KMS-11 (cell line): ENCODE measurements at regions not wholly inside any gene's neighbourhood (a gene's known extent, or its start where the extent isn't known, plus 50 kb on each side); places are given as distances from the start of the nearest gene placed in this dataset.

Source experiments
- H2AFZ ChIP-seq: fragments of 200-600 bp; sonication (generic); 2 replicates; pipeline ENCODE4 v1.6.1; 2016; ENCODE audit warnings: antibody characterized with exemption, mixed run types, low read depth
- H3K27ac ChIP-seq: fragments of 200-600 bp; sonication (generic); 2 replicates; pipeline ENCODE4 v1.6.1; 2016; ENCODE audit warnings: mild to moderate bottlenecking, mixed run types
- H3K27me3 ChIP-seq: fragments of 200-600 bp; sonication (generic); 2 replicates; pipeline ENCODE4 v1.6.1; 2017; ENCODE audit warnings: mild to moderate bottlenecking, low read depth, mixed run types, moderate library complexity; ENCODE audit not compliant: insufficient read depth
- H3K36me3 ChIP-seq: fragments of 200-600 bp; sonication (generic); 2 replicates; pipeline ENCODE4 v1.6.1; 2017; ENCODE audit warnings: mild to moderate bottlenecking, mixed run types; ENCODE audit not compliant: insufficient read depth
- H3K4me1 ChIP-seq: fragments of 200-600 bp; sonication (generic); 2 replicates; pipeline ENCODE4 v1.6.1; 2016; ENCODE audit warnings: mild to moderate bottlenecking, low read depth, mixed run types; ENCODE audit not compliant: poor library complexity, severe bottlenecking
- H3K4me2 ChIP-seq: fragments of 200-600 bp; sonication (generic); 2 replicates; pipeline ENCODE4 v1.7.0; 2016; ENCODE audit warnings: mild to moderate bottlenecking, mixed run types
- H3K4me3 ChIP-seq: fragments of 200-600 bp; sonication (generic); IDR thresholded peaks from 2 replicates; pipeline ENCODE4 v1.6.1; 2017; ENCODE audit warnings: low read depth, low read length, mixed read lengths; ENCODE audit not compliant: insufficient read depth
- H3K79me2 ChIP-seq: fragments of 200-600 bp; sonication (generic); 2 replicates; pipeline ENCODE4 v1.6.1; 2016; ENCODE audit warnings: low read depth, mixed run types; ENCODE audit not compliant: insufficient read depth
- H3K9ac ChIP-seq: fragments of 200-600 bp; sonication (generic); 2 replicates; pipeline ENCODE4 v1.6.1; 2016; ENCODE audit warnings: mild to moderate bottlenecking, mixed run types
- H4K20me1 ChIP-seq: fragments of 200-600 bp; sonication (generic); 2 replicates; pipeline ENCODE4 v1.6.1; 2016; ENCODE audit warnings: mild to moderate bottlenecking, mixed run types; ENCODE audit not compliant: insufficient read depth
- TF ChIP-seq, protein P1 (sequence below): fragments of 200-600 bp; sonication (generic); conservative IDR thresholded peaks from 2 replicates; pipeline ENCODE4 v1.6.1; 2017; ENCODE audit warnings: low read depth, mild to moderate bottlenecking, antibody characterized with exemption, low read length, moderate library complexity, mixed read lengths

DNA sequence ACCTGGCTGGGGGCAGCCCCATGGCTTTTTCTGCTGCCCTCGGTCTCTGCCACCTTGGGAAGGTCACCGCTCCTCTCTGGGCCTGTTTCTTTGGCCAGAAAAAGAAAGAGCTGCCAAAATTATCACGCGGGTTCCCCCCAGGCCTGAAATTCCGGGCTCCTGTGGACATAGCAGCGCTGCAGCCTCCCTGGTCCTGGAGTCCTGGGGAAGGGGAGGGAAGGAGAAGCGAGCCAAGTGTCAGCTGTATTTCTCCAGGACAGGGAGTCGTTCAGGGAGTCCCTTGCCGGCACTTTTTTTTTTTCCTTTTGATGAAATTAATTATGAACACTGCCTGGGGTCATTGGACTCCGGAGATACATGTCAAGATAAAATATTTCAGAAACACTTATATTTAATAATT, 152.3 kb upstream of the GPR26 start:
- Histone ChIP-seq H3K79me2 (no peaks in the 10 kb centered on the region), H3K4me3 (no peak overlapping the region), H2AFZ (no peak overlapping the region), H3K9ac (no peak overlapping the region), H3K27me3 (no peaks in the 10 kb centered on the region), H3K36me3 (no peaks in the 10 kb centered on the region), H4K20me1 (no peaks in the 10 kb centered on the region), H3K4me1 (no peaks in the 10 kb centered on the region), H3K4me2 (no peak overlapping the region), H3K27ac (no peak overlapping the region)
- TF ChIP-seq, protein P1, sequence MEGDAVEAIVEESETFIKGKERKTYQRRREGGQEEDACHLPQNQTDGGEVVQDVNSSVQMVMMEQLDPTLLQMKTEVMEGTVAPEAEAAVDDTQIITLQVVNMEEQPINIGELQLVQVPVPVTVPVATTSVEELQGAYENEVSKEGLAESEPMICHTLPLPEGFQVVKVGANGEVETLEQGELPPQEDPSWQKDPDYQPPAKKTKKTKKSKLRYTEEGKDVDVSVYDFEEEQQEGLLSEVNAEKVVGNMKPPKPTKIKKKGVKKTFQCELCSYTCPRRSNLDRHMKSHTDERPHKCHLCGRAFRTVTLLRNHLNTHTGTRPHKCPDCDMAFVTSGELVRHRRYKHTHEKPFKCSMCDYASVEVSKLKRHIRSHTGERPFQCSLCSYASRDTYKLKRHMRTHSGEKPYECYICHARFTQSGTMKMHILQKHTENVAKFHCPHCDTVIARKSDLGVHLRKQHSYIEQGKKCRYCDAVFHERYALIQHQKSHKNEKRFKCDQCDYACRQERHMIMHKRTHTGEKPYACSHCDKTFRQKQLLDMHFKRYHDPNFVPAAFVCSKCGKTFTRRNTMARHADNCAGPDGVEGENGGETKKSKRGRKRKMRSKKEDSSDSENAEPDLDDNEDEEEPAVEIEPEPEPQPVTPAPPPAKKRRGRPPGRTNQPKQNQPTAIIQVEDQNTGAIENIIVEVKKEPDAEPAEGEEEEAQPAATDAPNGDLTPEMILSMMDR, result no peak

DNA sequence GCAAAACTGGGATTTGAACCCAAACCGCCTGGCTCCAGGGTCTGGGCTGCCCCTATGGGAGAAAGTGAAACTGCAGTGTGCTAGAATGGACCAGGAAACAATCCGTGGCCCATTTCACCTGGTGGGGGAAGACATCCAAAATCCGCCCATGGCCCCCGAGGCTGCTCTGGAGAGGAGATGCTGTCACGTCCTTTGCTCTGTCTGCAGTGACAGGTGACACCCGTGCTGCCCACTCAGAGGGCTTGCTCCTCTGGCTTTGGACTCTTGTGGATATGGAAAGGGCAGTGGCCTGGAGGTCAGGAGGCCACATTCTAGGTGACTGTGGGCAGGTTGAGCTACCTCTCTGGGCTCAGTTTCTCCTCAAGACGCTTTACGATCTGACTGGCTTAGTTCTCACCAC, 151.2 kb upstream of the GPR26 start:
- H3K79me2 ChIP-seq, result no peaks in the 10 kb centered on the region
- H3K27ac ChIP-seq, result no peak overlapping the region
- TF ChIP-seq, protein P1, result no peak
- H3K9ac ChIP-seq, result no peak overlapping the region
- no peaks in the 10 kb centered on the region for H4K20me1 ChIP-seq
- H2AFZ ChIP-seq, result no peak overlapping the region
- H3K4me2 ChIP-seq, result no peak overlapping the region
- H3K36me3 ChIP-seq, result no peaks in the 10 kb centered on the region
- no peak overlapping the region for H3K4me3 ChIP-seq
- H3K4me1 ChIP-seq, result no peaks in the 10 kb centered on the region
- no peaks in the 10 kb centered on the region for H3K27me3 ChIP-seq

GRCh38 chr10:123515661-123516060, 150.5 kb upstream of the GPR26 start:
- Histone ChIP-seq H3K9ac (no peak overlapping the region), H3K27ac (no peak overlapping the region), H3K4me3 (no peak overlapping the region), H2AFZ (no peak overlapping the region), H3K27me3 (no peaks in the 10 kb centered on the region), H3K79me2 (no peaks in the 10 kb centered on the region), H3K4me1 (no peaks in the 10 kb centered on the region), H3K4me2 (no peak overlapping the region), H4K20me1 (no peaks in the 10 kb centered on the region), H3K36me3 (no peaks in the 10 kb centered on the region)
- TF ChIP-seq, protein P1, result no peak

GRCh38 chr10:123516291-123516690, 149.9 kb upstream of the GPR26 start:
- H3K4me2 ChIP-seq, result no peak overlapping the region
- no peaks in the 10 kb centered on the region for H3K4me1 ChIP-seq
- no peak overlapping the region for H3K4me3 ChIP-seq
- no peaks in the 10 kb centered on the region for H3K79me2 ChIP-seq
- no peak overlapping the region for H3K27ac ChIP-seq
- no peaks in the 10 kb centered on the region for H3K27me3 ChIP-seq
- no peaks in the 10 kb centered on the region for H3K36me3 ChIP-seq
- TF ChIP-seq, protein P1, result no peak
- H2AFZ ChIP-seq, result no peak overlapping the region
- no peaks in the 10 kb centered on the region for H4K20me1 ChIP-seq
- no peak overlapping the region for H3K9ac ChIP-seq

DNA sequence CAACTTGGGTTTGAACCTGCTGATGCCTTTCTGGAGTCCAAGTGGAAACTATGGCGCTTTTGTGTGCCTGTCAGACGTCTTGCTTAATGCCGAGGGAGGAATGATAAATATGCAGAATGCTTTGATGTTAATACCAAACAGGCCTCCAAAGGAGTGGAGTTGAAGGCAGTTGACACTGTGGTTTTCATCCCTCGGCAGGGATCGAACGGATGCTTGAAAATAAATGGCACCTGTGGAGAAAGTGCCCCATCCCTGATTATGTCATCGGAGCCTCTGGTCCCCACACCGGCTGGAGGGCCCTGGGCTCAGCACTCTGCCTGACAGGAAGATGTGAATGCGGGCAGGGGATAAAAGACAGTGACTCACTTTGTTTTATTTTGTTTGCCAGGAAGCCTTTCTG, 148.7 kb upstream of the GPR26 start:
- Histone ChIP-seq H3K27ac (no peak overlapping the region), H3K79me2 (no peaks in the 10 kb centered on the region), H3K4me1 (no peaks in the 10 kb centered on the region), H3K27me3 (no peaks in the 10 kb centered on the region), H3K4me3 (no peak overlapping the region), H4K20me1 (no peaks in the 10 kb centered on the region), H2AFZ (no peak overlapping the region), H3K36me3 (no peaks in the 10 kb centered on the region), H3K9ac (no peak overlapping the region), H3K4me2 (no peak overlapping the region)
- TF ChIP-seq, protein P1, result no peak
